ENCODE measurements at regions not wholly inside any gene's neighbourhood (a gene's known extent, or its start where the extent isn't known, plus 50 kb on each side); places are given as distances from the start of the nearest gene placed in this dataset.

GRCh38 chr1:106785176-106785575 is 271.3 kb upstream of the PRMT6 start:
- TF ChIP-seq EZH2 (IDR thresholded peaks at IDR 0.05) (no peak), EZH2phosphoT487 (IDR thresholded peaks at IDR 0.05) (no peak), CTCF (IDR thresholded peaks at IDR 0.05) (no peak)
- H3K9me3 Mint-ChIP-seq: no peaks in the 10 kb centered on the region

GRCh38 chr1:106787520-106787919 is 269.0 kb upstream of the PRMT6 start:
- H2AFZ ChIP-seq (replicated peaks): no peak overlapping the region
- H3K9ac ChIP-seq: no peak overlapping the region
- no peaks in the 10 kb centered on the region for H3K36me3 Mint-ChIP-seq
- no peaks in the 10 kb centered on the region for H3K79me2 ChIP-seq (ENCODE audit: low read depth)
- H3K4me3 ChIP-seq: no peak overlapping the region
- no peaks in the 10 kb centered on the region for H4K20me1 ChIP-seq (ENCODE audit: low read depth)
- H3K27ac ChIP-seq: no peak overlapping the region
- H3K4me1 ChIP-seq: no peaks in the 10 kb centered on the region
- H3K4me2 ChIP-seq: no peak overlapping the region
- no peaks in the 10 kb centered on the region for H3K4me1 Mint-ChIP-seq
- no peaks in the 10 kb centered on the region for H3K9me3 Mint-ChIP-seq
- H3K9me3 ChIP-seq (ENCODE audit: low read depth): no peaks in the 10 kb centered on the region
- no peaks in the 10 kb centered on the region for H3K36me3 ChIP-seq
- H3F3A ChIP-seq (ENCODE audit: low read depth): no peaks in the 10 kb centered on the region
- H3K4me3 Mint-ChIP-seq: no peak overlapping the region
- DNase-seq (ENCODE audit: low spot score): no peak
- no peaks in the 10 kb centered on the region for H3K27me3 ChIP-seq
- no peaks in the 10 kb centered on the region for H3K27me3 Mint-ChIP-seq (ENCODE audit: insufficient read depth, low read depth)
- H3K27ac Mint-ChIP-seq: no peak overlapping the region
- TF ChIP-seq EZH2phosphoT487 (IDR thresholded peaks at IDR 0.05) (no peak), CTCF (IDR thresholded peaks at IDR 0.05) (no peak), EZH2 (IDR thresholded peaks at IDR 0.05) (no peak)

More at GRCh38 chr1:106785176-106785575, 271.3 kb upstream of the PRMT6 start:
- Histone ChIP-seq H3K9me3 (ENCODE audit: low read depth) (no peaks in the 10 kb centered on the region), H4K20me1 (ENCODE audit: low read depth) (no peaks in the 10 kb centered on the region), H3K4me2 (no peak overlapping the region), H3K4me1 (no peaks in the 10 kb centered on the region), H3K4me3 (no peak overlapping the region), H3K27ac (no peak overlapping the region), H3K36me3 (no peaks in the 10 kb centered on the region), H3F3A (ENCODE audit: low read depth) (no peaks in the 10 kb centered on the region), H2AFZ (replicated peaks) (no peak overlapping the region), H3K9ac (no peak overlapping the region), H3K79me2 (ENCODE audit: low read depth) (no peaks in the 10 kb centered on the region), H3K27me3 (no peaks in the 10 kb centered on the region)
- H3K4me1 Mint-ChIP-seq: no peaks in the 10 kb centered on the region
- H3K36me3 Mint-ChIP-seq: no peaks in the 10 kb centered on the region
- H3K27ac Mint-ChIP-seq: no peak overlapping the region
- H3K27me3 Mint-ChIP-seq (ENCODE audit: insufficient read depth, low read depth): no peaks in the 10 kb centered on the region
- H3K4me3 Mint-ChIP-seq: no peak overlapping the region
- DNase-seq (ENCODE audit: low spot score): no peak

GRCh38 chr1:106789686-106790085 is 266.8 kb upstream of the PRMT6 start:
- Mint-ChIP-seq H3K27ac (no peak overlapping the region), H3K27me3 (ENCODE audit: insufficient read depth, low read depth) (no peaks in the 10 kb centered on the region), H3K4me3 (no peak overlapping the region), H3K4me1 (no peaks in the 10 kb centered on the region), H3K9me3 (no peaks in the 10 kb centered on the region), H3K36me3 (no peaks in the 10 kb centered on the region)
- no peaks in the 10 kb centered on the region for H3K79me2 ChIP-seq (ENCODE audit: low read depth)
- H2AFZ ChIP-seq (replicated peaks): no peak overlapping the region
- no peak overlapping the region for H3K4me2 ChIP-seq
- no peaks in the 10 kb centered on the region for H3K4me1 ChIP-seq
- no peak overlapping the region for H3K4me3 ChIP-seq
- no peaks in the 10 kb centered on the region for H3K27me3 ChIP-seq
- no peak overlapping the region for H3K9ac ChIP-seq
- H3K27ac ChIP-seq: no peak overlapping the region
- TF ChIP-seq EZH2phosphoT487 (IDR thresholded peaks at IDR 0.05): no peak
- TF ChIP-seq EZH2 (IDR thresholded peaks at IDR 0.05): no peak
- no peak for TF ChIP-seq CTCF (IDR thresholded peaks at IDR 0.05)
- no peaks in the 10 kb centered on the region for H4K20me1 ChIP-seq (ENCODE audit: low read depth)
- no peaks in the 10 kb centered on the region for H3K9me3 ChIP-seq (ENCODE audit: low read depth)
- H3F3A ChIP-seq (ENCODE audit: low read depth): no peaks in the 10 kb centered on the region
- H3K36me3 ChIP-seq: no peaks in the 10 kb centered on the region
- no peak for DNase-seq (ENCODE audit: low spot score)
